ENCODE measurements at regions not wholly inside any gene's neighbourhood (a gene's known extent, or its start where the extent isn't known, plus 50 kb on each side); places are given as distances from the start of the nearest gene placed in this dataset.
"Not testable (repeated sequence)": the region's sequence is repeated elsewhere in the genome, so short reads cannot be mapped to it uniquely, and the experiment has no call there.

- no peak for DNase-seq
Observed at GRCh38 chr10:100612601-100613595, 77.2 kb downstream of the HIF1AN start.

GRCh38 chr10:100613846-100614245, 78.1 kb downstream of the HIF1AN start:
- DNase-seq: no peak

- no peak for DNase-seq
Observed at GRCh38 chr10:100614429-100615095, 78.8 kb downstream of the HIF1AN start.

- DNase-seq: no peak
Observed at GRCh38 chr10:100615241-100615640, 79.5 kb downstream of the HIF1AN start.

GRCh38 chr10:100615908-100616307, 80.2 kb downstream of the HIF1AN start:
- DNase-seq: no peak

- no peak for DNase-seq
Observed at GRCh38 chr10:100618091-100618615, 82.4 kb downstream of the HIF1AN start.

- DNase-seq: no peak
Observed at GRCh38 chr10:100618632-100619255, 83.0 kb downstream of the HIF1AN start.

GRCh38 chr10:100620087-100620835, 84.5 kb downstream of the HIF1AN start:
- no peak for DNase-seq

- DNase-seq: no peak
Observed at GRCh38 chr10:100621360-100622205, 85.8 kb downstream of the HIF1AN start.

GRCh38 chr10:100622946-100623345, 87.2 kb downstream of the HIF1AN start:
- DNase-seq: no peak

GRCh38 chr10:100623521-100624230, 87.9 kb downstream of the HIF1AN start:
- DNase-seq: no peak

GRCh38 chr10:100624298-100624697, 88.6 kb downstream of the HIF1AN start:
- no peak for DNase-seq

GRCh38 chr10:100625816-100626215, 90.1 kb downstream of the HIF1AN start:
- no peak for DNase-seq

GRCh38 chr10:100628061-100628460, 92.3 kb downstream of the HIF1AN start:
- DNase-seq: no peak

GRCh38 chr10:100631192-100631591, 95.4 kb downstream of the HIF1AN start:
- DNase-seq: no peak

- DNase-seq: no peak
Observed at GRCh38 chr10:100632027-100632426, 96.3 kb downstream of the HIF1AN start.

- no peak for DNase-seq
Observed at GRCh38 chr10:100634034-100634433, 98.3 kb downstream of the HIF1AN start.

- no peak for DNase-seq
Observed at GRCh38 chr10:100636848-100637553, 101.3 kb downstream of the HIF1AN start.

- no peak for DNase-seq
Observed at GRCh38 chr10:100637785-100638184, 102.0 kb downstream of the HIF1AN start.

GRCh38 chr10:100638969-100639368, 103.2 kb downstream of the HIF1AN start:
- not testable (repeated sequence) for DNase-seq
